ENCODE measurements at regions not wholly inside any gene's neighbourhood (a gene's known extent, or its start where the extent isn't known, plus 50 kb on each side); places are given as distances from the start of the nearest gene placed in this dataset.
"Not testable (repeated sequence)": the region's sequence is repeated elsewhere in the genome, so short reads cannot be mapped to it uniquely, and the experiment has no call there.

DNA sequence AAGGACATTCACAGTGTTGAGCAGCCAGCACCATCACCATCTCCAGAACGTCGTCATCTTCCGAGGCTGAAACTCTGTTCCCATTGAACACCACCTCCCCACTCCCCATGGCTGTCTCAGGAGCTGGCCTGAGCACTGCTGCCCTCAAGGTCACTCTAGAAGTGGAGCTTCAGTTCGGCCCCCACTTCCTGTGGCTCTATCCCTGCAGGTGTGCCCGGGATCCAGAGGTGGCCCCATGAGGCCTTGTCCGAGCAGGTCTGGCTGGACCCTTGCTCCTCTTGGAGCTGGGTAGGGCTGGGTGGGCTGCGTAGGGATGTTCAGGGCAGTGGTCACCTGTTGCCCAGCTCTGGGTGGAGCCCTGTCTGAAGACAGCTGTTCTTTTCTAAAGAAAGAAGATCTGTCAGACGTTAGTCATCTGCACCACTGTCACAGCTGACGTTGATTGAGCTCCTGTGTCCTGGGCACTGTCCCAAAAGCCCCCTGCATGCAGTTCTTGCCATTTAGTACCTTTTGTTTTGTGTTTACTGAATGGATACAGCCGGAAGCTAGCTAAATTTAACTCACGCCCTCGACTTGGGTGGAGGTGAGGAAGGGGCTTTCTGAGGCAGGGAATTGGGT is 75.5 kb upstream of the CLDN5 start:
- POLR2A ChIA-PET: no interaction called here
- Mint-ChIP-seq H3K4me3 (no peak overlapping the region), H3K36me3 (ENCODE audit: low read depth) (no peaks in the 10 kb centered on the region), H3K27ac (peak overlapping the region; percentile 93), H3K9me3 (peaks cover 2% of the 10 kb centered on the region), H3K27me3 (no peaks in the 10 kb centered on the region), H3K4me1 (ENCODE audit: low read depth) (peaks cover 71% of the 10 kb centered on the region)
- CTCF ChIA-PET: interaction anchor here (0.5 to 1.6 kb wide), 2 partner anchors 25 to 30 kb away, joined by 3 to 6 read pairs; no protein-coding TSS in a partner anchor
- TF ChIP-seq, protein P1, sequence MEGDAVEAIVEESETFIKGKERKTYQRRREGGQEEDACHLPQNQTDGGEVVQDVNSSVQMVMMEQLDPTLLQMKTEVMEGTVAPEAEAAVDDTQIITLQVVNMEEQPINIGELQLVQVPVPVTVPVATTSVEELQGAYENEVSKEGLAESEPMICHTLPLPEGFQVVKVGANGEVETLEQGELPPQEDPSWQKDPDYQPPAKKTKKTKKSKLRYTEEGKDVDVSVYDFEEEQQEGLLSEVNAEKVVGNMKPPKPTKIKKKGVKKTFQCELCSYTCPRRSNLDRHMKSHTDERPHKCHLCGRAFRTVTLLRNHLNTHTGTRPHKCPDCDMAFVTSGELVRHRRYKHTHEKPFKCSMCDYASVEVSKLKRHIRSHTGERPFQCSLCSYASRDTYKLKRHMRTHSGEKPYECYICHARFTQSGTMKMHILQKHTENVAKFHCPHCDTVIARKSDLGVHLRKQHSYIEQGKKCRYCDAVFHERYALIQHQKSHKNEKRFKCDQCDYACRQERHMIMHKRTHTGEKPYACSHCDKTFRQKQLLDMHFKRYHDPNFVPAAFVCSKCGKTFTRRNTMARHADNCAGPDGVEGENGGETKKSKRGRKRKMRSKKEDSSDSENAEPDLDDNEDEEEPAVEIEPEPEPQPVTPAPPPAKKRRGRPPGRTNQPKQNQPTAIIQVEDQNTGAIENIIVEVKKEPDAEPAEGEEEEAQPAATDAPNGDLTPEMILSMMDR (IDR thresholded peaks at IDR 0.05): no peak
- Histone ChIP-seq H3K27ac (ENCODE audit: low read depth in 1 of 2, low read length in 2 of 2) (peak overlapping the region; percentile 74 to 87), H3K27me3 (ENCODE audit: control insufficient read depth in 1 of 2, insufficient read depth in 2 of 2, low read length in 2 of 2) (no peaks in the 10 kb centered on the region), H3K9me3 (ENCODE audit: control insufficient read depth in 1 of 2, insufficient read depth in 1 of 2, low read length in 2 of 2) (no peaks in the 10 kb centered on the region), H3K4me1 (ENCODE audit: insufficient read depth, low read length) (peaks cover 53% of the 10 kb centered on the region), H3K4me3 (ENCODE audit: low read length) (no peak overlapping the region), H3K36me3 (ENCODE audit: insufficient read depth, low read length) (no peaks in the 10 kb centered on the region)
- ATAC-seq (ENCODE audit: poor library complexity) (no peak), DNase-seq (no peak)
- intact Hi-C loops (cut with DNase I, micrococcal nuclease): no loop called here

DNA sequence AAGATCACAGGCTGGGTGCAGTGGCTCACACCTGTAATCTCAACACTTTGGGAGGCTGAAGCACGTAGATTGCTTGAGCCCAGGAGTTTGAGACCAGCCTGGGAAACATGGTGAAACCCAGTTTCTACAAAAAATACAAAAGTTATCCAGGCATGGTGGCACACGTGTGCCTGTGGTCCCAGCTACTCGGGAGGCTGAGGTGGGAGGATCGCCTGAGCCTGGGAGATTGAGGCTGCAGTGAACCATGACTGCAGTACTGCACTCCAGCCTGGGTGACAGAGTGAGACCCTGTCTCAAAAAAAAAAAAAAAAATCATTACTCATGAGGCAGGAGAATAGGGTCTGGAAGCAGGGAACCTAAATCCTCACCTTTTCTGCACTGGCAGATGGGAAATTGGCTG is 79.1 kb upstream of the CLDN5 start:
- intact Hi-C loops (cut with DNase I, micrococcal nuclease); H3K9me3 ChIP-seq (ENCODE audit: control insufficient read depth in 1 of 2, insufficient read depth in 1 of 2, low read length in 2 of 2); POLR2A ChIA-PET; H3K4me3 ChIP-seq (ENCODE audit: low read length); H3K9me3 Mint-ChIP-seq; H3K36me3 Mint-ChIP-seq (ENCODE audit: low read depth); H3K4me3 Mint-ChIP-seq; H3K27ac ChIP-seq (ENCODE audit: low read depth in 1 of 2, low read length in 2 of 2); ATAC-seq (ENCODE audit: poor library complexity); CTCF ChIA-PET; DNase-seq; H3K27me3 ChIP-seq (ENCODE audit: control insufficient read depth in 1 of 2, insufficient read depth in 2 of 2, low read length in 2 of 2); H3K27me3 Mint-ChIP-seq; H3K36me3 ChIP-seq (ENCODE audit: insufficient read depth, low read length): not testable (repeated sequence)
- peaks cover 42% of the 10 kb centered on the region for H3K4me1 ChIP-seq (ENCODE audit: insufficient read depth, low read length)
- Mint-ChIP-seq H3K4me1 (ENCODE audit: low read depth) (peaks cover 67% of the 10 kb centered on the region), H3K27ac (peak overlapping the region; percentile 79)

DNA sequence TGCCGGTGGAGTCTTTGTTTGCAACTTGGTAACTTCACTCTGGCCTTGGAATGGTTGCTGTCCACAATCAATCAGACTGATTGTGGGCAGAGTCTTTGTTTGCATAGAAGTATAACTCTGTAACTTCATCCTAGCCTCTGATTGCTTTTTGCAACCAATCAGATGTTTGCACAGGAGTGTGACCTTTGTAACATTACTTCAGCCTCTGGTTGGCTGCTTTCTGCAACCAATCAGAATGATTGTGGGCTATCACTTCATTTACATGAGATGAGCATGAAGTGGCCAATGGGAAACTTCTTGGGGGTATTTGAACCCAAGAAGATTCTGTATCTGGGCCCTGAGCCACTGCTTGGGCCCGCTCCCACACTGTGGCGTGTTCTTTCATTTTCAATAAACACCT is 79.6 kb upstream of the CLDN5 start:
- TF ChIP-seq, protein P1 (IDR thresholded peaks at IDR 0.05): no peak
- Histone ChIP-seq H3K9me3 (ENCODE audit: control insufficient read depth in 1 of 2, insufficient read depth in 1 of 2, low read length in 2 of 2) (no peaks in the 10 kb centered on the region), H3K4me1 (ENCODE audit: insufficient read depth, low read length) (peaks cover 42% of the 10 kb centered on the region), H3K27me3 (ENCODE audit: control insufficient read depth in 1 of 2, insufficient read depth in 2 of 2, low read length in 2 of 2) (no peaks in the 10 kb centered on the region), H3K4me3 (ENCODE audit: low read length) (no peak overlapping the region), H3K36me3 (ENCODE audit: insufficient read depth, low read length) (no peaks in the 10 kb centered on the region), H3K27ac (ENCODE audit: low read depth in 1 of 2, low read length in 2 of 2) (no peak overlapping the region)
- peak overlapping the region; percentile 61 for H3K27ac Mint-ChIP-seq
- H3K4me3 Mint-ChIP-seq: no peak overlapping the region
- DNase-seq (no peak), ATAC-seq (ENCODE audit: poor library complexity) (no peak)
- peaks cover 67% of the 10 kb centered on the region for H3K4me1 Mint-ChIP-seq (ENCODE audit: low read depth)
- peaks cover 2% of the 10 kb centered on the region for H3K9me3 Mint-ChIP-seq
- no peaks in the 10 kb centered on the region for H3K27me3 Mint-ChIP-seq
- intact Hi-C loops (cut with DNase I, micrococcal nuclease): no loop called here
- ChIA-PET CTCF (no interaction called here), POLR2A (no interaction called here)
- H3K36me3 Mint-ChIP-seq (ENCODE audit: low read depth): no peaks in the 10 kb centered on the region

DNA sequence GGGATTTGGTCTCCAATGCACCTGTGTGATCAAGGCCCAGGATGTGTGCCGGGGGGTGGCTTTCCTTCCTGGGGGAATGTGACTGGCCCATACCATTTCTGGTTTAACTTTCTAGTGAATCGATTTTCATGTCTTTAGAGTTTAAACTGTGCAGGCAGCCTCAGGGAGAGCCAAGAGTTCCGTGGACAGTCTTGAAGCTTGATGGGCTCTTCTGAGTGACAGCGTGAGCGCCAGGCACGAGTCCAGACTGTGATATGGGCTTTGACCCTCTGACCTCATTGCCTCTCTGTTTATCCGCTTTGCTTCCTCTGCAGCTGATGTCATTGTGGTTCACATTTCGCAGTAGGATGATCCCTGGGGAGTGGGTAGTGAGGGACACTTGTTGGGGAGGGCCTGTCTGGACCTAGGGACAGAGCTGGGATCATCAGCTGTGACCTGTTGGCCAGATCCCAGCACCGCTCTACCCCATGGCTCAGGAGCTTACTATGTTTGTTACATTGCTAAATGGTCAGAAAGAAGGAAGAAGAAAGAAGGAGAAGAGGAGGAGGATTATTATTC is 80.6 kb upstream of the CLDN5 start:
- DNase-seq (no peak), ATAC-seq (ENCODE audit: poor library complexity) (no peak)
- Mint-ChIP-seq H3K36me3 (ENCODE audit: low read depth) (no peaks in the 10 kb centered on the region), H3K27ac (peak overlapping the region; percentile 61), H3K4me3 (no peak overlapping the region), H3K4me1 (ENCODE audit: low read depth) (peaks cover 66% of the 10 kb centered on the region), H3K9me3 (peaks cover 2% of the 10 kb centered on the region), H3K27me3 (no peaks in the 10 kb centered on the region)
- peaks cover 42% of the 10 kb centered on the region for H3K4me1 ChIP-seq (ENCODE audit: insufficient read depth, low read length)
- TF ChIP-seq, protein P1 (IDR thresholded peaks at IDR 0.05): no peak
- H3K9me3 ChIP-seq (ENCODE audit: control insufficient read depth in 1 of 2, insufficient read depth in 1 of 2, low read length in 2 of 2): no peaks in the 10 kb centered on the region
- intact Hi-C loops (cut with DNase I, micrococcal nuclease): no loop called here
- ChIA-PET POLR2A (interaction anchor here (1.2 kb wide), 1 partner anchor 125 kb away, joined by 4 read pairs; the partner anchor contains the start of gene CDC45), CTCF (no interaction called here)
- H3K27ac ChIP-seq (ENCODE audit: low read depth in 1 of 2, low read length in 2 of 2): no peak overlapping the region
- no peak overlapping the region for H3K4me3 ChIP-seq (ENCODE audit: low read length)
- H3K36me3 ChIP-seq (ENCODE audit: insufficient read depth, low read length): no peaks in the 10 kb centered on the region
- H3K27me3 ChIP-seq (ENCODE audit: control insufficient read depth in 1 of 2, insufficient read depth in 2 of 2, low read length in 2 of 2): no peaks in the 10 kb centered on the region
